IPS-20b (cell line): ENCODE measurements at regions not wholly inside any gene's neighbourhood (a gene's known extent, or its start where the extent isn't known, plus 50 kb on each side); places are given as distances from the start of the nearest gene placed in this dataset.

ENCODE experiments used
- H3K27ac ChIP-seq: one replicate; pipeline ENCODE4 v1.5.1; 2013; ENCODE audit warnings: low read length
- H3K27me3 ChIP-seq: 2 replicates; pipeline ENCODE4 v1.6.1; 2013; ENCODE audit warnings: mild to moderate bottlenecking, low read length, inconsistent platforms; ENCODE audit not compliant: insufficient read depth
- H3K36me3 ChIP-seq: 2 replicates; pipeline ENCODE4 v1.6.1; 2013; ENCODE audit warnings: low read depth, mild to moderate bottlenecking, inconsistent platforms, low read length, moderate library complexity; ENCODE audit not compliant: insufficient read depth
- H3K4me1 ChIP-seq: 2 replicates; pipeline ENCODE4 v1.6.1; 2013; ENCODE audit warnings: mild to moderate bottlenecking, control low read depth, inconsistent platforms, low read length, moderate library complexity; ENCODE audit not compliant: insufficient read depth
- H3K4me3 ChIP-seq: 2 replicates; pipeline ENCODE4 v1.5.1; 2013; ENCODE audit warnings: mild to moderate bottlenecking, low read length, inconsistent platforms
- H3K9ac ChIP-seq: 2 replicates; pipeline ENCODE4 v1.6.1; 2013; ENCODE audit warnings: low read depth, mild to moderate bottlenecking, inconsistent platforms, low read length, moderate library complexity
- H3K9me3 ChIP-seq: 2 replicates; pipeline ENCODE4 v1.6.1; 2013; ENCODE audit warnings: mild to moderate bottlenecking, low read depth, low read length, inconsistent platforms; ENCODE audit not compliant: insufficient read depth

GRCh38 chr13:108156749-108157148, 58.6 kb downstream of the LIG4 start:
- Histone ChIP-seq H3K36me3 (no peaks in the 10 kb centered on the region), H3K9ac (no peak overlapping the region), H3K9me3 (peaks cover 15% of the 10 kb centered on the region), H3K4me3 (no peak overlapping the region), H3K4me1 (no peaks in the 10 kb centered on the region), H3K27me3 (no peaks in the 10 kb centered on the region), H3K27ac (no peak overlapping the region)

DNA sequence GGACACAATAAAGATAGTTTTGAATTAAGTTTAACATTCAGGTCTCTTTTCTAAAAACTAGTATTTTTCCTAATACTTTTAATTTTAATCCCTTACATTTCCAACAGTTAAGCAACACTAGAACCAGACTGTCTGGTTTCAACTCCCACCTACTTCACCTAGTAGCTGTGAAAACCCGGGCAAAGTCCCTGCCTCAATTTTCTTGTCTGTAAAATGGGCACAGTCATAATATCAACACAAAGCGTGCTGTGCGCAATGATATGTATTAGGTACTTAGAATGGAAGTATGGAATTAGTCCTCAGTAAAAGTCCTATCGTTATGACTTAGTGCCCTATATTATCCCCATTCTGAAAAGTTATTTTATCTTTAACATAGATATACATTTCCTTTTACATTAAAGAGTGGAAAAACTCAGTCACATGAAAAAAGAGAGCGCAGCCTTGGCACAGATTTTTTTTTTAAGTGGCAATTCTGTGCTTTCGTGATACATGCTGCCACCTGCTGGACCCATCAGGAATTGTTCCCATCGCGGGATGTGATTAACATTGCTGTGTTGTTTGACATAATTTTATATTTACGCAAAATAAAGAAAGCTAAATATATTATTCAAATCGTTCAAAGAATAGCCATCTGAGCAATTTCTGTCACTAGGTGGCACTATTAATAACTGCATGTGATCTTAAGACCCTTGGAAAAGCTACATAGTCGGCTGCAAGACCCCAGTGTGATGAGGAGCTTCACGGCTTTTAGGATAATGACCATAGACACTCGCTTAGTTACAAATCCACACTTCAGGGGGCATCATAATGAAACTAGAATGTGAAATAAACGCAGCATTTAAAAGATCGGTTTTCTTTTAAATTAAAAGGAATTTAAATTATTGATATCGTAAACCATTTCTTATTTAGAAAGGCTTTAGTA, 59.9 kb downstream of the LIG4 start:
- Histone ChIP-seq H3K27me3 (no peaks in the 10 kb centered on the region), H3K9ac (no peak overlapping the region), H3K4me3 (no peak overlapping the region), H3K4me1 (no peaks in the 10 kb centered on the region), H3K36me3 (no peaks in the 10 kb centered on the region), H3K27ac (no peak overlapping the region), H3K9me3 (peaks cover 15% of the 10 kb centered on the region)

GRCh38 chr13:108154421-108154858, 60.9 kb downstream of the LIG4 start:
- H3K27ac ChIP-seq: no peak overlapping the region
- H3K4me3 ChIP-seq: no peak overlapping the region
- H3K27me3 ChIP-seq: no peaks in the 10 kb centered on the region
- H3K36me3 ChIP-seq: no peaks in the 10 kb centered on the region
- no peaks in the 10 kb centered on the region for H3K4me1 ChIP-seq
- peaks cover 15% of the 10 kb centered on the region for H3K9me3 ChIP-seq
- H3K9ac ChIP-seq: no peak overlapping the region

- Histone ChIP-seq H3K9me3 (no peaks in the 10 kb centered on the region), H3K36me3 (no peaks in the 10 kb centered on the region), H3K27me3 (no peaks in the 10 kb centered on the region), H3K9ac (no peak overlapping the region), H3K4me3 (no peak overlapping the region), H3K4me1 (no peaks in the 10 kb centered on the region), H3K27ac (no peak overlapping the region)
Measured at GRCh38 chr13:108146642-108147041, 68.7 kb downstream of the LIG4 start.

DNA sequence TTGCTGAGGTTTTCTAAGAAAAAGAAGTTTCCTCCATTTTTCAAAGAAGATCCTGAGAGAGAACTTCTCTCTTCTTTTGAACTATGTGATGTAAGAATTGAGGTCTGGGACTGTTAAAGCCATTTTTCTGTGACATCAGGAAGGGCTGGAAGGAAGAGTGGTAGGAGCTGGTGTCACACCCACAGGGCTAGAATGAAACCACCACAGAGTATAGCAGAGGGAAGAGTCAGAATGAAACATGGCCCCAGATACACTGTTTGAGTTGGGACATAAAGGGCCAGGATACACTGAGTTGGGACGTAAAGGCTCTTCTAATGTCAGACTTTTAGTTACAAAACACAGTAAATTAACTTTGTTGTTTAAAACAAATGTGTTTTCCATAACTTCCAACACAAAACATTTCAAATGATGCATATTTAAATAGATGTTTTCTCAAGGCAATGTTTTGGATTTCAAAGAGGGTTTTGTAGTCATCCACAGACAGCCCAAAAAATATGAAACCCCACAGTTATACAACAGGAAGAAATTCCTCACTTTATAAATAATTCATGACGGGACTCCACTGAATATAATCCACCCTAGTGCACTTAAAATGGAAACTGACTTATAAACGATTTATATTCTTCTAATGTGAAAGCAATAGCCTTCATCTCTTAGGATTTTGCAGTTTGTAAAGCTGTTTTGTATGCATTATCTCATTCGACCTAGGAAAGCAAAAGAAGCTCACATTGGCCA, 72.5 kb downstream of the LIG4 start:
- Histone ChIP-seq H3K27ac (no peak overlapping the region), H3K27me3 (no peaks in the 10 kb centered on the region), H3K9me3 (no peaks in the 10 kb centered on the region), H3K4me3 (no peak overlapping the region), H3K36me3 (no peaks in the 10 kb centered on the region), H3K9ac (no peak overlapping the region), H3K4me1 (no peaks in the 10 kb centered on the region)

- Histone ChIP-seq H3K27me3 (no peaks in the 10 kb centered on the region), H3K9ac (no peak overlapping the region), H3K9me3 (no peaks in the 10 kb centered on the region; the same call in 1 of the 2 replicates), H3K4me3 (no peak overlapping the region), H3K4me1 (no peaks in the 10 kb centered on the region), H3K27ac (no peak overlapping the region), H3K36me3 (no peaks in the 10 kb centered on the region)
Measured at GRCh38 chr13:108137176-108137575, 78.2 kb downstream of the LIG4 start.

DNA sequence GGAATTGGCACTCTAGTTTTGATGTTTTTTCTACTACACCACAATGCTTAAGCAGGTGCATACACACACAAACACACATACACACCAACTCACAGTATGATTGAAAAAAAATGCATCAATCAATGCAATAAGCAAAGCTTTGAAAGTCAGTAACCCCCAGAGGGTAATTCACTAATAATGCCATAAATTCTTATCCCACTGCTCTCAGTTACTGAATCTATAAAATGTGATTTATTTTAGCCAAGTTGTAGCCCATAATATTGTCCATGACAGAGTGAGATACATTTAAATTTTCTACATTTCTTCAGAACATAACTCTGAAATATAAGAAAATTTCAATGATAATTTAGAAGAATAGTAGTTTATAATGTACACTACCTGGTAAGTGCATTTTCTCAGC, 87.9 kb downstream of the LIG4 start:
- no peak overlapping the region for H3K27ac ChIP-seq

DNA sequence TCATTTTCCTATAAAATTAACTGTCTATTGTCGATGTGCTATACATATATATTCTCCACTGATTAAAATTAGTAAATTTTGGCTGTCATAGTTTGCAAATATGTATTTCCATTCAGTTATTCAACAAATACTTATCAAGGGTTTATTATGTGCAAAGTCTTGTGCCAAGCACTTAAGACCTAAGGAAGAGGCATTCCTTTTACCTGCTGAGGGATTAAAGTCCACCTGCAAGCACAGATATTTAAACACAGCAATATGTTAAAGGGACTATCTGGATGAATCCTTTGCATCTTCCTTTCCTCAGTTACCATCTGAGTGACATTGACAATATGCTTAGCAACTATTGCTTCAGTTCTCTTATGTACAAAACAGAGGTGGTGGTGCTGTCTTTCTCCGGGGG, 89.3 kb downstream of the LIG4 start:
- no peak overlapping the region for H3K9ac ChIP-seq
- no peaks in the 10 kb centered on the region for H3K4me1 ChIP-seq
- no peak overlapping the region for H3K4me3 ChIP-seq
- H3K27ac ChIP-seq: no peak overlapping the region
- H3K27me3 ChIP-seq: no peaks in the 10 kb centered on the region
- H3K9me3 ChIP-seq: no peaks in the 10 kb centered on the region
- no peaks in the 10 kb centered on the region for H3K36me3 ChIP-seq

More for the DNA sequence above, 87.9 kb downstream of the LIG4 start:
- Histone ChIP-seq H3K9ac (no peak overlapping the region), H3K4me3 (no peak overlapping the region), H3K9me3 (no peaks in the 10 kb centered on the region), H3K27me3 (no peaks in the 10 kb centered on the region), H3K36me3 (no peaks in the 10 kb centered on the region), H3K4me1 (no peaks in the 10 kb centered on the region)

DNA sequence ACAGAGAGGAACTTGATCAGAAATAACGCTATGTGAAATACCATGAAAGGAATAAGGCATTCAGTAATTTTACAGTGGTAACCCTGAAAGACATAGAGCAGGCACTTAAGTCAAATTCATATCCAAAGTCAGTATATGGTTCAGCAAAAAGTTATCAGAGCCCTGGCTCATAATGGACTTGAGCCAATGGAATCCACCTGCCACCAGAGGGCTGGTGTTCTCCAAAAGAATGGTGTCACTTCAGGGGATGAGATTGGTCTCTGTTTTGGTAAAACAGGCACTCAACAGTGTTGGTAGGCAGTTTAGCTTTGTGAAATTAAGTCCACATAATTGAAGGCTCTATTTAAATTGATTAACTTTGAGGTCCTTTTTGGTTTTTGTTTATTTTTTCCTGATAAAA, 93.9 kb downstream of the LIG4 start:
- no peaks in the 10 kb centered on the region for H3K4me1 ChIP-seq
- H3K27me3 ChIP-seq: no peaks in the 10 kb centered on the region
- no peaks in the 10 kb centered on the region for H3K9me3 ChIP-seq
- no peaks in the 10 kb centered on the region for H3K36me3 ChIP-seq
- H3K4me3 ChIP-seq: no peak overlapping the region
- H3K27ac ChIP-seq: no peak overlapping the region
- H3K9ac ChIP-seq: no peak overlapping the region

DNA sequence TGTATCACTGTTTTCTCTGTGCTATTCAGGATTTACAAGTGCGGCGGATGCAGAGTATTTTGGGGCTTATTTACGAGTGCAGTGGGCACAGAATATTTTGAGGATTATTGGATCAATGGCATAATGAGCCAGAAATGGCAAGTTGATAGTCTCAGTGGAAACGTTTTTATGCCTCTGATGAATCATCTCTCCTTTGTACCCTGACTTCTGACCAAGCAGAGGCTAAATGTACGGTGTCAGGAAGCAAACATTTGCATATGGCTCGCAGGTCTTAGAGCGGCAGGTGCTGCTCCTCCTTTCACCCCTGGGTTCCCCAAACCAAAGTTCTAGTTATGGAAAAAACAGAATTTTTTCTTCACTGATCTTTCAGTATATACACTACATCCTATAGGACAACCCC, 94.5 kb downstream of the LIG4 start:
- H3K9me3 ChIP-seq: no peaks in the 10 kb centered on the region
- no peak overlapping the region for H3K9ac ChIP-seq
- no peaks in the 10 kb centered on the region for H3K27me3 ChIP-seq
- H3K4me1 ChIP-seq: no peaks in the 10 kb centered on the region
- H3K4me3 ChIP-seq: no peak overlapping the region
- H3K27ac ChIP-seq: no peak overlapping the region
- H3K36me3 ChIP-seq: no peaks in the 10 kb centered on the region

- no peak overlapping the region for H3K4me3 ChIP-seq
- no peaks in the 10 kb centered on the region for H3K4me1 ChIP-seq
- no peaks in the 10 kb centered on the region for H3K9me3 ChIP-seq
- no peak overlapping the region for H3K27ac ChIP-seq
- no peaks in the 10 kb centered on the region for H3K27me3 ChIP-seq
- H3K9ac ChIP-seq: no peak overlapping the region
- H3K36me3 ChIP-seq: no peaks in the 10 kb centered on the region
Measured at GRCh38 chr13:108120302-108120701, 95.0 kb downstream of the LIG4 start.

DNA sequence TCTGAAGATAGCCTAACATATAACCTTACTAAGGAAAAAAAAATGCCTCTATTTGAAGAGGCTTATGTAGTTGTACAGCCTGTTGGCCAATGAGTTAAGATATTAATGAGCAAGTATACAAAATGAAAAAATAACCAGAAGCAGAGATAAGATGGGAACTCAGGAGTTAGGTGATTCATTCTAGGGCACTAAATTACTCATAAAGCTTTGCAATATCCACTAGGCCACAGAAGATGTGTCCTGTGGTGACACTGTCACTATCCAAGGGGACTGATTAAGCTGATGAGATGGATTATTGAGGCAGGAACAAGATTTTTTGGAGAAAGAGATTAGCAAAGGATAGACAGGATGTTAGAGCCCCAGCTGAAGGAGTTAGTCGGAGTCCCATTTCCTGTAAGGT, 99.6 kb downstream of the LIG4 start:
- Histone ChIP-seq H3K27ac (no peak overlapping the region), H3K4me1 (no peaks in the 10 kb centered on the region), H3K9me3 (no peaks in the 10 kb centered on the region), H3K9ac (no peak overlapping the region), H3K4me3 (no peak overlapping the region), H3K36me3 (no peaks in the 10 kb centered on the region), H3K27me3 (no peaks in the 10 kb centered on the region)
